HepG2 (cell line): ENCODE measurements at regions not wholly inside any gene's neighbourhood (a gene's known extent, or its start where the extent isn't known, plus 50 kb on each side); places are given as distances from the start of the nearest gene placed in this dataset.

ENCODE experiments used
- ATAC-seq: fragments of 200-7000 bp; cut with Tn5 transposase; 3 replicates; pipeline ENCODE4 v1.9.1; 2020; ENCODE audit warnings: mild to moderate bottlenecking, moderate library complexity
- BruUV-seq: library from RNA; stranded (reverse); fragments of 400-500 nt; replicated peaks from 2 replicates; lab custom pipeline; 2021; lab: Mats Ljungman, UMichigan
- CTCF ChIA-PET: fragments of 300-600 bp; formaldehyde crosslinking; extraction: SDS; loops from one replicate; lab custom pipeline; 2021; ENCODE audit warnings: low total read pairs, inconsistent platforms, low intra/inter-chr PET ratio; lab: Yijun Ruan, JAX
- POLR2A ChIA-PET: fragments of 350-600 bp; sonication (Branson Sonifier 250); formaldehyde crosslinking; loops from one replicate; lab custom pipeline; 2020; ENCODE audit warnings: antibody characterized with exemption, inconsistent platforms; lab: Yijun Ruan, JAX
- DNase-seq: peaks from one replicate; pipeline ENCODE4 v3.0.0-alpha.2; 2015; ENCODE audit warnings: low spot score
- FAIRE-seq: peaks from 3 replicates; lab custom pipeline; 2011; peaks lifted over from hg19 to GRCh38; lab: Jason Lieb, UNC
- H2AFZ ChIP-seq: one replicate; pipeline ENCODE4 v1.6.1; 2011; ENCODE audit warnings: low read length, inconsistent platforms
- H3K27ac ChIP-seq: fragments of 300-600 bp; 3 replicates; pipeline ENCODE4 v1.8.0; 2011; ENCODE audit warnings: mixed run types, mild to moderate bottlenecking, mixed read lengths, low read length, inconsistent platforms; ENCODE audit not compliant: insufficient read depth; ENCODE audit errors: extremely low read length
- H3K27me3 ChIP-seq, 2 experiments: fragments of 200-600 bp in 1 of 2; 2 replicates in 1 of 2; 3 replicates in 1 of 2; pipeline versions ENCODE4 v1.6.0 to v1.8.0; 2011; ENCODE audit warnings: low read length in 2 of 2, mild to moderate bottlenecking in 2 of 2, moderate library complexity in 2 of 2, inconsistent platforms in 1 of 2; ENCODE audit not compliant: insufficient read depth in 2 of 2, control insufficient read depth in 1 of 2
- H3K36me3 ChIP-seq, 2 experiments: fragments of 200-600 bp in 1 of 2; replicated peaks in 1 of 2; 2 replicates in 1 of 2; 3 replicates in 1 of 2; pipeline versions ENCODE4 v1.5.1 to v1.8.0; 2011; ENCODE audit warnings: low read length in 2 of 2, inconsistent platforms in 1 of 2; ENCODE audit not compliant: insufficient read depth in 2 of 2, control insufficient read depth in 1 of 2
- H3K4me1 ChIP-seq: 2 replicates; pipeline ENCODE4 v1.5.1; 2012; ENCODE audit warnings: low read length, inconsistent platforms; ENCODE audit not compliant: insufficient read depth
- H3K4me2 ChIP-seq: 2 replicates; pipeline ENCODE4 v1.6.0; 2011; ENCODE audit warnings: low read depth, low read length, inconsistent platforms
- H3K4me3 ChIP-seq, 3 experiments: fragments of 200-600 bp in 1 of 3; sonication (generic), shearing (Covaris generic) in 1 of 3; replicated peaks in 1 of 3; 2 replicates each; pipeline ENCODE4 v1.5.1; 2011 to 2016; ENCODE audit warnings: low read length in 3 of 3, inconsistent platforms in 2 of 3, low read depth in 2 of 3, mild to moderate bottlenecking in 2 of 3, control low read depth in 1 of 3, mixed read lengths in 1 of 3; ENCODE audit not compliant: insufficient read depth in 1 of 3
- H3K79me2 ChIP-seq: one replicate; pipeline ENCODE4 v1.6.1; 2011; ENCODE audit warnings: low read length, inconsistent platforms; ENCODE audit not compliant: insufficient read depth
- H3K9ac ChIP-seq: 2 replicates; pipeline ENCODE4 v1.6.0; 2011; ENCODE audit warnings: mild to moderate bottlenecking, low read depth, low read length, inconsistent platforms; ENCODE audit not compliant: insufficient read depth
- H3K9me3 ChIP-seq: 2 replicates; pipeline ENCODE4 v1.5.1; 2012; ENCODE audit warnings: mild to moderate bottlenecking, low read length
- H4K20me1 ChIP-seq: 2 replicates; pipeline ENCODE4 v1.6.0; 2011; ENCODE audit warnings: inconsistent platforms, mild to moderate bottlenecking, low read length, moderate library complexity; ENCODE audit not compliant: insufficient read depth
- ARNTL ChIP-seq: sonication (generic); formaldehyde crosslinking; IDR thresholded peaks from 2 replicates; pipeline ENCODE4 v1.4.0; 2020; ENCODE audit warnings: mild to moderate bottlenecking, missing genetic modification reagents
- HINFP ChIP-seq: sonication (generic); formaldehyde crosslinking; IDR thresholded peaks from 2 replicates; pipeline ENCODE4 v1.4.0; 2020; ENCODE audit warnings: low read depth, mild to moderate bottlenecking, missing genetic modification reagents
- NKX3-1 ChIP-seq: sonication (generic); formaldehyde crosslinking; IDR thresholded peaks from 2 replicates; pipeline ENCODE4 v1.5.0; 2020; ENCODE audit warnings: missing genetic modification reagents
- SP2 ChIP-seq: sonication (generic); formaldehyde crosslinking; IDR thresholded peaks from 2 replicates; pipeline ENCODE4 v1.5.1; 2020; ENCODE audit warnings: mild to moderate bottlenecking, missing genetic modification reagents
- STAG1 ChIP-seq: sonication (generic); formaldehyde crosslinking; IDR thresholded peaks from 2 replicates; pipeline ENCODE4 v1.4.0; 2020; ENCODE audit warnings: missing genetic modification reagents
- TAF15 ChIP-seq: fragments of 200-400 bp; formaldehyde crosslinking; IDR thresholded peaks from one replicate; pipeline ENCODE4 v1.6.1; 2018; ENCODE audit warnings: mild to moderate bottlenecking, low read depth, low read length; ENCODE audit not compliant: poor library complexity, severe bottlenecking
- ZNF101 ChIP-seq: sonication (generic); formaldehyde crosslinking; IDR thresholded peaks from 2 replicates; pipeline ENCODE4 v1.4.0; 2020; ENCODE audit warnings: mild to moderate bottlenecking, low read depth, missing genetic modification reagents, borderline replicate concordance
- ZNF607 ChIP-seq: sonication (generic); formaldehyde crosslinking; IDR thresholded peaks from 2 replicates; pipeline ENCODE4 v1.5.1; 2020; ENCODE audit warnings: missing genetic modification reagents, mild to moderate bottlenecking, borderline replicate concordance
- ZNF629 ChIP-seq: sonication (generic); formaldehyde crosslinking; conservative IDR thresholded peaks from 2 replicates; pipeline ENCODE4 v1.5.0; 2020; ENCODE audit warnings: missing genetic modification reagents
- ZSCAN12 ChIP-seq: sonication (generic); formaldehyde crosslinking; IDR thresholded peaks from 2 replicates; pipeline ENCODE4 v1.9.0; 2021; ENCODE audit warnings: mild to moderate bottlenecking, missing genetic modification reagents
- WGBS: methylation state at CpG from one replicate; pipeline ENCODE4 v1.1.6; 2017; ENCODE audit warnings: low lambda C conversion rate; 5-methylcytosine and 5-hydroxymethylcytosine counted together
- in situ Hi-C: cut with HindIII; loops from 2 replicates; pipeline ENCODE4 v1.10.0; 2017; ENCODE audit warnings: low pct_unique_long_range_greater_than_20kb; ENCODE audit not compliant: extremely low pct_ligation_motif_present
- intact Hi-C: fragments of 100-400 bp; cut with micrococcal nuclease; formaldehyde crosslinking; loops from one replicate; pipeline ENCODE4 v1.10.0; 2022; ENCODE audit not compliant: unreplicated experiment

- Histone ChIP-seq H3K9ac (no peak overlapping the region), H2AFZ (no peak overlapping the region), H3K4me1 (peaks cover 52% of the 10 kb centered on the region), H3K27ac (no peak overlapping the region), H3K79me2 (no peaks in the 10 kb centered on the region), H4K20me1 (no peaks in the 10 kb centered on the region), H3K36me3 (no peaks in the 10 kb centered on the region), H3K27me3 (no peaks in the 10 kb centered on the region), H3K9me3 (no peaks in the 10 kb centered on the region), H3K4me3 (no peak overlapping the region), H3K4me2 (no peak overlapping the region)
- 86% methylated on average over 8 of the region's 8 CpGs for WGBS
- CTCF ChIA-PET, result no interaction called here
- no TSS peak for BruUV-seq
- POLR2A ChIA-PET, result interaction anchor here (1.2 to 2.5 kb wide), 4 partner anchors 8 to 159 kb away, joined by 3 to 8 read pairs (median 6); no protein-coding TSS in a partner anchor
- DNase-seq (no peak), FAIRE-seq (no peak), ATAC-seq (no peak)
- TF ChIP-seq NKX3-1 (CRISPR knock-in tag) (0 out of 2 replicates have a peak, but pooled peaks have one; percentile 27), ZNF101 (no peak), SP2 (CRISPR knock-in tag) (no peak), ARNTL (no peak), ZSCAN12 (no peak), STAG1 (peak; percentile 42; the same call in 1 of the 2 replicates), ZNF607 (CRISPR knock-in tag) (no peak), ZNF629 (CRISPR knock-in tag) (peak; percentile 80), TAF15 (no peak), HINFP (no peak)
- in situ Hi-C loops, result no loop called here
- intact Hi-C loops, result no loop called here
These were observed 162.3 kb upstream of the ZNF217 start for GRCh38 chr20:53755733-53756531.
